HEK293 (cell line): ENCODE measurements at regions not wholly inside any gene's neighbourhood (a gene's known extent, or its start where the extent isn't known, plus 50 kb on each side); places are given as distances from the start of the nearest gene placed in this dataset.

Experiments
- HOXC10 ChIP-seq: sonication (generic); formaldehyde crosslinking; IDR thresholded peaks from 2 replicates; pipeline ENCODE4 v1.8.1; 2023; ENCODE audit warnings: mild to moderate bottlenecking, missing genetic modification reagents
- MEIS1 ChIP-seq: sonication (generic); formaldehyde crosslinking; IDR thresholded peaks from 2 replicates; pipeline ENCODE4 v1.8.1; 2022; ENCODE audit warnings: missing genetic modification reagents, mild to moderate bottlenecking, borderline replicate concordance
- ZNF521 ChIP-seq: fragments of 450-650 bp; formaldehyde crosslinking; IDR thresholded peaks from 2 replicates; pipeline ENCODE4 v1.5.1; 2017; ENCODE audit warnings: missing biosample characterization, mild to moderate bottlenecking, missing genetic modification characterization
- ZNF792 ChIP-seq: fragments of 450-650 bp; formaldehyde crosslinking; IDR thresholded peaks from 2 replicates; pipeline ENCODE4 v1.5.1; 2016; ENCODE audit warnings: missing biosample characterization, missing genetic modification characterization

GRCh38 chr4:162699629-162700028, 467.1 kb downstream of the NAF1 start:
- no peak for TF ChIP-seq MEIS1 (CRISPR knock-in tag)
- no peak for TF ChIP-seq ZNF792 (tag by site-specific recombination)
- TF ChIP-seq HOXC10 (CRISPR knock-in tag) = no peak
- TF ChIP-seq ZNF521 (tag by site-specific recombination) = no peak
